Hepatocyte (in vitro differentiated cells): ENCODE measurements at regions not wholly inside any gene's neighbourhood (a gene's known extent, or its start where the extent isn't known, plus 50 kb on each side); places are given as distances from the start of the nearest gene placed in this dataset.

Experiments
- DNase-seq: peaks from one replicate; pipeline ENCODE4 v3.0.0-alpha.2; 2016; ENCODE audit warnings: low spot score
- H2AFZ ChIP-seq: fragments of 200-600 bp; sonication (generic); 2 replicates; pipeline ENCODE4 v1.6.0; 2016; ENCODE audit warnings: antibody characterized with exemption, mild to moderate bottlenecking
- H3K27ac ChIP-seq: fragments of 200-600 bp; sonication (generic); 2 replicates; pipeline ENCODE4 v1.5.1; 2016; ENCODE audit warnings: mild to moderate bottlenecking
- H3K27me3 ChIP-seq: fragments of 200-600 bp; sonication (generic); 2 replicates; pipeline ENCODE4 v1.6.1; 2016
- H3K36me3 ChIP-seq: fragments of 200-600 bp; sonication (generic); replicated peaks from 2 replicates; pipeline ENCODE4 v1.5.1; 2016; ENCODE audit warnings: low read depth; ENCODE audit not compliant: insufficient read depth
- H3K4me1 ChIP-seq: fragments of 200-600 bp; sonication (generic); 2 replicates; pipeline ENCODE4 v1.5.1; 2016; ENCODE audit warnings: mild to moderate bottlenecking, moderate library complexity; ENCODE audit not compliant: insufficient read depth
- H3K4me2 ChIP-seq: fragments of 200-600 bp; sonication (generic); 2 replicates; pipeline ENCODE4 v1.6.0; 2016
- H3K4me3 ChIP-seq: fragments of 200-600 bp; sonication (generic); 2 replicates; pipeline ENCODE4 v1.5.1; 2016; ENCODE audit warnings: mild to moderate bottlenecking
- H3K79me2 ChIP-seq: fragments of 200-600 bp; sonication (generic); 2 replicates; pipeline ENCODE4 v1.6.0; 2017; ENCODE audit warnings: mild to moderate bottlenecking
- H3K9me2 ChIP-seq: fragments of 200-600 bp; sonication (generic); replicated peaks from 2 replicates; pipeline ENCODE4 v1.6.0; 2017; ENCODE audit warnings: mild to moderate bottlenecking; ENCODE audit not compliant: insufficient read depth
- H3K9me3 ChIP-seq: fragments of 200-600 bp; sonication (generic); 2 replicates; pipeline ENCODE4 v1.5.1; 2016; ENCODE audit warnings: low read depth, mild to moderate bottlenecking
- H4K20me1 ChIP-seq: fragments of 200-600 bp; sonication (generic); 2 replicates; pipeline ENCODE4 v1.6.0; 2016; ENCODE audit warnings: mild to moderate bottlenecking; ENCODE audit not compliant: insufficient read depth, poor library complexity, severe bottlenecking
- EZH2 ChIP-seq: fragments of 200-600 bp; sonication (generic); IDR thresholded peaks from 2 replicates; pipeline ENCODE4 v1.6.1; 2016; ENCODE audit warnings: antibody characterized with exemption, mild to moderate bottlenecking, borderline replicate concordance
- EZH2phosphoT487 ChIP-seq: fragments of 200-600 bp; sonication (generic); IDR thresholded peaks from one replicate; pipeline ENCODE4 v1.6.1; 2018; ENCODE audit warnings: antibody characterized with exemption, mild to moderate bottlenecking, low read depth, moderate library complexity; ENCODE audit not compliant: unreplicated experiment, severe bottlenecking
- WGBS: methylation state at CpG from one replicate; pipeline ENCODE4 v1.1.6; 2016; ENCODE audit warnings: low lambda C conversion rate; ENCODE audit errors: missing lambda C conversion rate; 5-methylcytosine and 5-hydroxymethylcytosine counted together
- TF ChIP-seq, protein P1 (sequence below): fragments of 200-600 bp; sonication (generic); IDR thresholded peaks from 2 replicates; pipeline ENCODE4 v1.5.1; 2016; ENCODE audit warnings: antibody characterized with exemption, mild to moderate bottlenecking; ENCODE audit not compliant: poor library complexity

DNA sequence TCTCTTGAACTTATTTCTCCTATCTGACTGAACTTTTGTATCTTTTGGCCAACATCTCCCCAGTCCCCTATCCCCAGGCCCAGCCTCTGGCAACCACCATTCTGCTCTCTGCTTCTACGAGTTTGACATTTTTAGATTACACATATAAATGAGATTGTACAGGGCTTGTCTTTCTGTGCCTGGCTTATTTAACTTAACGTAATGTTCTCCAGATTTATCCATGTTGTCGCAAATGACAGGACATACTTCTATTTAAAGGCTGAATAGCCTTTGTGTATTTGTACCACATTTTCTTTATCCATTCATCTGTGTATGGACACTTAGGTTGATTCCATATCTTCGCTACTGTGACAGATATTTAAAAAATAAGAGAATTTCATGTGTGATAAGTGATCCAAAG lies 98.6 kb downstream of the LSMEM1 start:
- peak overlapping the region; percentile 13 for H3K27ac ChIP-seq
- H2AFZ ChIP-seq = no peak overlapping the region
- no peaks in the 10 kb centered on the region for H4K20me1 ChIP-seq
- no peak overlapping the region for H3K4me3 ChIP-seq
- H3K4me2 ChIP-seq = no peak overlapping the region
- no peaks in the 10 kb centered on the region for H3K27me3 ChIP-seq
- H3K36me3 ChIP-seq = no peaks in the 10 kb centered on the region
- no peaks in the 10 kb centered on the region for H3K79me2 ChIP-seq
- TF ChIP-seq EZH2phosphoT487 (no peak), EZH2 (no peak)
- TF ChIP-seq, protein P1, sequence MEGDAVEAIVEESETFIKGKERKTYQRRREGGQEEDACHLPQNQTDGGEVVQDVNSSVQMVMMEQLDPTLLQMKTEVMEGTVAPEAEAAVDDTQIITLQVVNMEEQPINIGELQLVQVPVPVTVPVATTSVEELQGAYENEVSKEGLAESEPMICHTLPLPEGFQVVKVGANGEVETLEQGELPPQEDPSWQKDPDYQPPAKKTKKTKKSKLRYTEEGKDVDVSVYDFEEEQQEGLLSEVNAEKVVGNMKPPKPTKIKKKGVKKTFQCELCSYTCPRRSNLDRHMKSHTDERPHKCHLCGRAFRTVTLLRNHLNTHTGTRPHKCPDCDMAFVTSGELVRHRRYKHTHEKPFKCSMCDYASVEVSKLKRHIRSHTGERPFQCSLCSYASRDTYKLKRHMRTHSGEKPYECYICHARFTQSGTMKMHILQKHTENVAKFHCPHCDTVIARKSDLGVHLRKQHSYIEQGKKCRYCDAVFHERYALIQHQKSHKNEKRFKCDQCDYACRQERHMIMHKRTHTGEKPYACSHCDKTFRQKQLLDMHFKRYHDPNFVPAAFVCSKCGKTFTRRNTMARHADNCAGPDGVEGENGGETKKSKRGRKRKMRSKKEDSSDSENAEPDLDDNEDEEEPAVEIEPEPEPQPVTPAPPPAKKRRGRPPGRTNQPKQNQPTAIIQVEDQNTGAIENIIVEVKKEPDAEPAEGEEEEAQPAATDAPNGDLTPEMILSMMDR = no peak
- no peaks in the 10 kb centered on the region for H3K4me1 ChIP-seq
- peaks cover 3% of the 10 kb centered on the region for H3K9me3 ChIP-seq
- H3K9me2 ChIP-seq = no peaks in the 10 kb centered on the region
- no peak for DNase-seq
- WGBS = 78% methylated on average over 4 of the region's 4 CpGs

DNA sequence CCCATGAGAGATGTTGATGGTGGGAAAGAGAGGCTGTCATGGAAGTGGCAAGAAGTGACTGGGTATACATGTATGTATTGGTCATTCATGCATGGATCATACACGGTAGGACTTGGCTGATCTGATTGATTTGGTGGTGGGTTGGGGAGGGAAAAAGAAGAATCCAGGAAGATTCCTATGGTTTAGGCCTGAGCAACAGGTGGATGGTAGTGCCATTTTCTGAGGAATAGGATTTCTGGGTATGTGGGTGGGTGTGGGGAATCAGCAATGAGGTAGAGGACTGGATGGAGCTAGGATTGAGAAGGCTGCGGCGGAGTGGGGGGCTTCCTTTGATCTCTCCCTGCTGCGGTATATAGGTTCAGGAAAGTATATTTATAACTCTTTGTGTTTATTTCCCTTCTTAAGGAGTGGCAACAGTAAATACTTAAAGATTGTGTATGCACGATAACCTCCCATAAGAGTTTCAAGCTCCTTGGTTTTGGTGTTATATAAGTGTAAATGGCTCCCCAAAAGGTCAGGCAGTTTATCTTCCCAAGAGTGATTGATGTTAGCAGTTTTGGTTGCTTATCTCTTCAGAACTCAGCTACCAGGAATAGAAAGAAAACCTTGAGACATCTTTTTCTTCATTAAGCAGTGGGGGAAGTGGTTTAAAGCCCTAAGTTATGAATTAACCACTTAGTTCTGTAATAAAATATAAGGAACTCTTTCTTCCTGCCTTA lies 100.1 kb downstream of the LSMEM1 start:
- Histone ChIP-seq H3K36me3 (no peaks in the 10 kb centered on the region), H3K4me1 (no peaks in the 10 kb centered on the region), H3K9me3 (peaks cover 3% of the 10 kb centered on the region), H3K9me2 (no peaks in the 10 kb centered on the region), H3K4me2 (no peak overlapping the region), H2AFZ (no peak overlapping the region), H3K79me2 (no peaks in the 10 kb centered on the region), H3K4me3 (no peak overlapping the region), H3K27me3 (no peaks in the 10 kb centered on the region), H3K27ac (peak overlapping the region; percentile 5), H4K20me1 (no peaks in the 10 kb centered on the region)
- TF ChIP-seq, protein P1 = no peak
- TF ChIP-seq EZH2 (no peak), EZH2phosphoT487 (no peak)
- WGBS = 75% methylated on average over 5 of the region's 5 CpGs
- no peak for DNase-seq

DNA sequence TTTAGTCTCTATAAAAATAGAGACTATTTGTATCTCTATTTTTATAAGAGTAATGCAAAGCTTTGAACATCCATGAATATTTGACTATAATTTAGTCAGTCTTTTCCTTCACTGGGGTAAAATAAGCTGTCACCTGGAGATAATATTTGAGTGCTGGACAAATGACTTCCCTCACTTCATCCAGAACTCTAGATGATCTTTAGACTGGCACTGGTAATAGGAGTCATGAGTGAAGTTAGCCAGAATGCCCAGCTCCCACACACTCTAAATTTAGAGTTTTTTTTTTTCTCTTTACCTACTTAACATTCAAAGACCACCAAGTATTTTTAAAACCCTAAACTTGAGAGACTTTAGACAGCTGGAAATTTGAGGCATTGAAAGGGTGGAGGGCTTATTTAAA lies 100.7 kb downstream of the LSMEM1 start:
- no peak overlapping the region for H3K4me2 ChIP-seq
- no peaks in the 10 kb centered on the region for H4K20me1 ChIP-seq
- H2AFZ ChIP-seq = no peak overlapping the region
- no peaks in the 10 kb centered on the region for H3K79me2 ChIP-seq
- H3K9me3 ChIP-seq = peaks cover 3% of the 10 kb centered on the region
- H3K9me2 ChIP-seq = no peaks in the 10 kb centered on the region
- no peaks in the 10 kb centered on the region for H3K36me3 ChIP-seq
- H3K27ac ChIP-seq = no peak overlapping the region
- no peak for DNase-seq
- no peaks in the 10 kb centered on the region for H3K27me3 ChIP-seq
- H3K4me3 ChIP-seq = no peak overlapping the region
- H3K4me1 ChIP-seq = no peaks in the 10 kb centered on the region
- TF ChIP-seq EZH2phosphoT487 (no peak), EZH2 (no peak)
- TF ChIP-seq, protein P1 = no peak

DNA sequence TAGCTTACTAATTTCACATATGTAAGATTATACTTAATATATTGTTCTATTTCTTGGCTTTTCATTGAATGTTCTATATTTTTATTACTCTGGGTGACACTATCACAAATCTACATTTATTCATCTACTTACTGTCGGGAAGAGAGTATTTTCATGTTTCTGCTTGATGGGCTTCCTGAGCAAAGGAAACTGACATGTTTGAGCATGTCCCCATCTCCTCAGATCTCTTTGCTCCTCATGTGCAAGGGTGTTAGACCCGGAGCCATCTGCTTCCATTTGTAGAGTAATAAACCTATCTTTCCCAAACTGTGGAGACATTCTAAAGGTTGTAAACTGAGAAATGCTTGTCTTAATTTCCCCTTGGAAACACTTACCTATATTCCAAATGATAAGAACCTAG lies 103.5 kb downstream of the LSMEM1 start:
- 61% methylated on average over 2 of the region's 2 CpGs for WGBS
- Histone ChIP-seq H2AFZ (no peak overlapping the region), H3K4me2 (no peak overlapping the region), H3K9me2 (no peaks in the 10 kb centered on the region), H3K4me3 (no peak overlapping the region), H3K27me3 (no peaks in the 10 kb centered on the region), H3K9me3 (no peaks in the 10 kb centered on the region), H3K27ac (no peak overlapping the region), H3K4me1 (no peaks in the 10 kb centered on the region), H3K79me2 (no peaks in the 10 kb centered on the region), H4K20me1 (no peaks in the 10 kb centered on the region), H3K36me3 (no peaks in the 10 kb centered on the region)
- DNase-seq = no peak
- TF ChIP-seq EZH2 (no peak), EZH2phosphoT487 (no peak)
- TF ChIP-seq, protein P1 = no peak
